ENCODE measurements at regions not wholly inside any gene's neighbourhood (a gene's known extent, or its start where the extent isn't known, plus 50 kb on each side); places are given as distances from the start of the nearest gene placed in this dataset.

DNA sequence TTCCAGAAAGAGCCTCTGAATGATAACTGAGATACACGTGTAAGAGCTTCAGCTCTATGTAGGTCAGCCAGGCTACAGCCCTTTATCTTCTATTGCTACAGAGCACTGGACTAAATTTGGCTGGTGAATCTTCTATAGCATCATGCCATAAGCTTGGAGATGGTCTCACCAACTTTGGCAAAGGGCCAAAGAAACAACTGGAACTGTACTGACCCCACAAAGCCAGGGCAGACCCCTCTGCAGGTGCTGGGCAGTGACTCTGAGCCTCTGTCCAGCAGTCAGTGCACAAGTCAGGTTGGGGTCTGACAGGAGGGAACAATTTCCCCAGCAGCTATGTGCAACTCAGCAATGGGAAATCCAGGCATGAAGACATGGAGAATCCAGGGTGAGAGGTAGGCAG, 57.8 kb upstream of the NFASC start:
- TF ChIP-seq, protein P1, sequence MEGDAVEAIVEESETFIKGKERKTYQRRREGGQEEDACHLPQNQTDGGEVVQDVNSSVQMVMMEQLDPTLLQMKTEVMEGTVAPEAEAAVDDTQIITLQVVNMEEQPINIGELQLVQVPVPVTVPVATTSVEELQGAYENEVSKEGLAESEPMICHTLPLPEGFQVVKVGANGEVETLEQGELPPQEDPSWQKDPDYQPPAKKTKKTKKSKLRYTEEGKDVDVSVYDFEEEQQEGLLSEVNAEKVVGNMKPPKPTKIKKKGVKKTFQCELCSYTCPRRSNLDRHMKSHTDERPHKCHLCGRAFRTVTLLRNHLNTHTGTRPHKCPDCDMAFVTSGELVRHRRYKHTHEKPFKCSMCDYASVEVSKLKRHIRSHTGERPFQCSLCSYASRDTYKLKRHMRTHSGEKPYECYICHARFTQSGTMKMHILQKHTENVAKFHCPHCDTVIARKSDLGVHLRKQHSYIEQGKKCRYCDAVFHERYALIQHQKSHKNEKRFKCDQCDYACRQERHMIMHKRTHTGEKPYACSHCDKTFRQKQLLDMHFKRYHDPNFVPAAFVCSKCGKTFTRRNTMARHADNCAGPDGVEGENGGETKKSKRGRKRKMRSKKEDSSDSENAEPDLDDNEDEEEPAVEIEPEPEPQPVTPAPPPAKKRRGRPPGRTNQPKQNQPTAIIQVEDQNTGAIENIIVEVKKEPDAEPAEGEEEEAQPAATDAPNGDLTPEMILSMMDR (IDR thresholded peaks at IDR 0.05) = no peak
- TF ChIP-seq POLR2A (IDR thresholded peaks at IDR 0.05) = no peak
